Activated naive CD4-positive, alpha-beta T cell treated with anti-CD3 and anti-CD28 coated beads, Interleukin-2, amount 50 U/mL, for 24 hours (primary cell): ENCODE measurements at regions not wholly inside any gene's neighbourhood (a gene's known extent, or its start where the extent isn't known, plus 50 kb on each side); places are given as distances from the start of the nearest gene placed in this dataset.

Experiments
- H3K27ac Mint-ChIP-seq: one replicate; pipeline ENCODE4 v1.8.0; 2021; ENCODE audit warnings: mild to moderate bottlenecking, mixed read lengths
- H3K27me3 Mint-ChIP-seq: one replicate; pipeline ENCODE4 v1.8.0; 2021; ENCODE audit warnings: mixed read lengths
- H3K36me3 Mint-ChIP-seq: one replicate; pipeline ENCODE4 v1.8.0; 2021; ENCODE audit warnings: mixed read lengths
- H3K4me1 Mint-ChIP-seq: one replicate; pipeline ENCODE4 v1.8.0; 2021; ENCODE audit warnings: mixed read lengths
- H3K4me3 Mint-ChIP-seq: one replicate; pipeline ENCODE4 v1.8.0; 2021; ENCODE audit warnings: mild to moderate bottlenecking, mixed read lengths
- H3K9me3 Mint-ChIP-seq: one replicate; pipeline ENCODE4 v1.8.0; 2021; ENCODE audit warnings: mixed read lengths

- Mint-ChIP-seq H3K9me3 (peaks cover 13% of the 10 kb centered on the region), H3K27me3 (peaks cover 1% of the 10 kb centered on the region), H3K4me3 (no peak overlapping the region), H3K27ac (no peak overlapping the region), H3K36me3 (no peaks in the 10 kb centered on the region), H3K4me1 (no peaks in the 10 kb centered on the region)
These were observed 363.6 kb upstream of the GOLIM4 start for GRCh38 chr3:168459226-168459784.

DNA sequence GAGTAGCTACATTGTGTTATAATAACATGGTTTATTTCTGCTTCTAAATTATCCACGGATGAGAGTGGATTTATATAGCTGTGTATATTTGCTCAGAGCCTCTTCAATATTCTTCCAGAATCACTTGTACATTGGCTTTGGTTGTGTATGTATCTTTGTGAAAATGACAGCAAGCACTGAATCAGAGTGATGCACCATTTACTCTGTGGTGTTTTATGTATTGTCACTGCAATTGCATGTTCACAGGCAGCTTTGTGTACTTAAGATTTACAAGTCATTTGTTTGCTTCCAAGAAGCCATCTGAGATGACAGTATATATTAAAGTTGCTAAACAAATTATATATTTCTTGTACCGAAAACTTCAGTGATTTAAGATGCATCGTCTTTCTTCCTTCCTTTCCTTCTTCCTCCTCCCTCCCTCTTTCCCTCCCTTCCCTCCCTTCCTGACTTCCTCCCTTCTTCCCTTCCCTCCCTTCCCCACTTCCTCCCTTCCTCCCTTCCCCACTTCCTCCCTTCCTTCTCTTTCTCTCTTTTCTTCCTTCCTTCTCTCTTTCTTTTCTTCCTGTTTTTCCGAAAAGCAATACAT lies 362.3 kb upstream of the GOLIM4 start:
- Mint-ChIP-seq H3K27me3 (peaks cover 1% of the 10 kb centered on the region), H3K4me3 (no peak overlapping the region), H3K9me3 (peaks cover 13% of the 10 kb centered on the region), H3K27ac (no peak overlapping the region), H3K36me3 (no peaks in the 10 kb centered on the region), H3K4me1 (no peaks in the 10 kb centered on the region)

DNA sequence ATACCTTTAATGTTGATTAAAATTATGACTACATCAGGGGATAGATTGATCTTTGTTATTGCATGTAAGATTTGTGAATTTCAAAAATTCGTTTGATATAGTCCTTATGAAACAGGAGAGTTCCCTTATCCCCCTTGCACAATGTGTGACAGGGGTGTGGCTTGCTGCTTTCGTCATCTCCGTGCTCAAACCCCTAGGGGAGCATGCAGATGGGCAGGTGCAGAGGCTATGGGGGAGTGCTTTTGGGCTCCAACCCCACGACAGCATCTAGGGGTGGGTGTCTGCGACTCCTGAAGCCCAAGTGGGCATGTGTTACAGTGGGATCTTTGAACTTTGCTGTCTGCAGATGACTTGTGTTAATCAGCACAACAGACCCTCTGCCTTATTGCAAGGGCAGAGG lies 360.1 kb upstream of the GOLIM4 start:
- no peaks in the 10 kb centered on the region for H3K9me3 Mint-ChIP-seq
- no peaks in the 10 kb centered on the region for H3K36me3 Mint-ChIP-seq
- H3K27me3 Mint-ChIP-seq, result no peaks in the 10 kb centered on the region
- H3K27ac Mint-ChIP-seq, result no peak overlapping the region
- H3K4me1 Mint-ChIP-seq, result no peaks in the 10 kb centered on the region
- no peak overlapping the region for H3K4me3 Mint-ChIP-seq

GRCh38 chr3:168453623-168454022 lies 357.9 kb upstream of the GOLIM4 start:
- Mint-ChIP-seq H3K36me3 (no peaks in the 10 kb centered on the region), H3K27me3 (no peaks in the 10 kb centered on the region), H3K9me3 (no peaks in the 10 kb centered on the region), H3K27ac (no peak overlapping the region), H3K4me3 (no peak overlapping the region), H3K4me1 (no peaks in the 10 kb centered on the region)

DNA sequence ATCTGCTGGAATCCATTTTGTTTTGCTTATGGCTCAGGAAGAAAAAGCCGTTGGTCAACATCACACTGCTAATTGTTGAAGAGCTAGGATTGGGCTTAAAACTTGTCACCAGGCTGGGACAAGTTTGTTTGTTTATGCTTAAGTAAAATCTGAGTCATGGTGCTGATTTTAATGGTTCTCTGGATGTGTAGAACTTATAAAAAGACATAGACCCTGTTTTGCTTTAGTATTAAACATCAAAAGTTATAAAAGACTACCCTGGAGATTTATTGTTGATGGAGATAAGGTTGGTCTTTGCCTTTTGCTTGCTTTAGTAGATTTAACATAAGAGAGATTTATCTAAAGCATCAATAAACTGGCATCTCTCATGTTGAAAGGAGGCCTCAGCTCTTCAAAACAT lies 348.2 kb upstream of the GOLIM4 start:
- H3K36me3 Mint-ChIP-seq, result no peaks in the 10 kb centered on the region
- no peaks in the 10 kb centered on the region for H3K9me3 Mint-ChIP-seq
- H3K4me1 Mint-ChIP-seq, result no peaks in the 10 kb centered on the region
- no peaks in the 10 kb centered on the region for H3K27me3 Mint-ChIP-seq
- H3K27ac Mint-ChIP-seq, result no peak overlapping the region
- no peak overlapping the region for H3K4me3 Mint-ChIP-seq

DNA sequence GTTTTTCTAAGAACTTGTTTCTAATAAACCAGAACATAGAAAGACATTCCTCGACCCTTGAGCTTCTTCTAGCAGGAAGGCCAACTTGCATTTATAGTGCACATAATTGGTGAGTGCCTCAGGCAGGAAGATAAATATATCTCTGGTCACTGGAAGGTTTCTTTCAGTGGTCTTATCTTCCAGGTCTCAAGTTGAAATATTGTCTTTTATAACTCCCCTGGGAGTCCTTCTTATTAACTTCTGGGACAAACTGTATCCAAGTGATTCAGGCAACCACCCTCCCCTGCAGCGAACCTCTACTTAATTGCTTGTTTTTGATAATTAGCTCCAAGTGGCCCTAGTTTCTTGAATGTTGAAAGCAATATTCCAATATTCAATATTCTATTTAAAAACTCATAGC lies 346.8 kb upstream of the GOLIM4 start:
- Mint-ChIP-seq H3K4me1 (no peaks in the 10 kb centered on the region), H3K36me3 (no peaks in the 10 kb centered on the region), H3K4me3 (no peak overlapping the region), H3K9me3 (no peaks in the 10 kb centered on the region), H3K27ac (no peak overlapping the region), H3K27me3 (no peaks in the 10 kb centered on the region)

DNA sequence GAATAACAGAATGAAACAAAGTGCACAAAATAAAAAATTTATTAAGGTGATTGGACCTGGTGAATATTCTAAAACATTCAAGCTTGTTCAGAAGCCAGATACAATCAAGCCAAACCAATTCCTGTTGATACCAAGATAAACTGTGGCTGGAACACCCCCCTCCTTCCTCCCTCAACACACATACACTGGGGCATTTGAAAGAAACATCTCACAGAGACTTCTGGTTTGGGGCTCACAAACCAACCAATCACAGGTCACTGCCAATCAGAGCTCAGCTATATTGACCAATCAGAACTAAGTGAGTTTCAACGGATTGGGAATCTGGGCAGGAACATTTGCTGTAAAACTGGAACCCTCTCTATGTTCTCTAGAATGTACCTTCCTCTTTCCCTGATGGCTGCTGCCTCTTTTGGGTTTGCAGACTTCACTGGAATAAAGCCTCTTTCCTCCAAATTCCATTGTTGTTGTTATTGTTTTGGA lies 340.6 kb upstream of the GOLIM4 start:
- no peaks in the 10 kb centered on the region for H3K9me3 Mint-ChIP-seq
- no peaks in the 10 kb centered on the region for H3K36me3 Mint-ChIP-seq

GRCh38 chr3:168431491-168431890 lies 335.8 kb upstream of the GOLIM4 start:
- H3K4me3 Mint-ChIP-seq, result no peak overlapping the region
- no peaks in the 10 kb centered on the region for H3K27me3 Mint-ChIP-seq
- no peaks in the 10 kb centered on the region for H3K4me1 Mint-ChIP-seq
- H3K9me3 Mint-ChIP-seq, result no peaks in the 10 kb centered on the region
- no peak overlapping the region for H3K27ac Mint-ChIP-seq
- H3K36me3 Mint-ChIP-seq, result no peaks in the 10 kb centered on the region

More for the DNA sequence above, 340.6 kb upstream of the GOLIM4 start:
- Mint-ChIP-seq H3K27me3 (no peaks in the 10 kb centered on the region), H3K4me1 (no peaks in the 10 kb centered on the region), H3K27ac (no peak overlapping the region), H3K4me3 (no peak overlapping the region)

- H3K9me3 Mint-ChIP-seq, result no peaks in the 10 kb centered on the region
- no peaks in the 10 kb centered on the region for H3K27me3 Mint-ChIP-seq
- no peaks in the 10 kb centered on the region for H3K36me3 Mint-ChIP-seq
- no peak overlapping the region for H3K4me3 Mint-ChIP-seq
- H3K27ac Mint-ChIP-seq, result no peak overlapping the region
- H3K4me1 Mint-ChIP-seq, result no peaks in the 10 kb centered on the region
These were observed 332.2 kb upstream of the GOLIM4 start for GRCh38 chr3:168427835-168428475.

DNA sequence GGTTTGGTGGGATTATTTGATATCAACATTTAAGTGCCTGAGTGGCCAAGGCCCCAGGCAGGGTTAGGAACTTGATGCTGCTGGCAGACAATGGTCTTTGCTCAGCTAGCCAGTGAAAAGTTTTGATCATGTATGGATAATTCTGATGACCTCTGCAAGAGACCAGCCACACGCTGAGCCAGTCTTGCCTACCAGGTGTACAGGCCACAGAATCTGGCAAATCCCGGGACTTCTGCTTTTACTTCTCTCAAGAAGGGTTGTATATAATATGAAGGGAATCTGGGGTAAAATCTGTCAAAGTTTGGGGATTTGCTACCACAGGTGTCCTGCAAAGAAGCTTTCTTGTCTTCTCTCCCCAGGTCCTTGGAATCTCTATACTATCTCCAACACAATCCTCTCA lies 331.4 kb upstream of the GOLIM4 start:
- no peak overlapping the region for H3K27ac Mint-ChIP-seq
- no peaks in the 10 kb centered on the region for H3K9me3 Mint-ChIP-seq
- H3K4me1 Mint-ChIP-seq, result no peaks in the 10 kb centered on the region
- H3K36me3 Mint-ChIP-seq, result no peaks in the 10 kb centered on the region
- no peak overlapping the region for H3K4me3 Mint-ChIP-seq
- no peaks in the 10 kb centered on the region for H3K27me3 Mint-ChIP-seq

- Mint-ChIP-seq H3K4me1 (no peaks in the 10 kb centered on the region), H3K36me3 (no peaks in the 10 kb centered on the region), H3K4me3 (no peak overlapping the region), H3K27ac (no peak overlapping the region), H3K27me3 (no peaks in the 10 kb centered on the region), H3K9me3 (no peaks in the 10 kb centered on the region)
These were observed 330.3 kb upstream of the GOLIM4 start for GRCh38 chr3:168425936-168426595.

- Mint-ChIP-seq H3K36me3 (no peaks in the 10 kb centered on the region), H3K27ac (no peak overlapping the region), H3K9me3 (no peaks in the 10 kb centered on the region), H3K27me3 (no peaks in the 10 kb centered on the region), H3K4me3 (no peak overlapping the region), H3K4me1 (no peaks in the 10 kb centered on the region)
These were observed 328.5 kb upstream of the GOLIM4 start for GRCh38 chr3:168424059-168424734.

GRCh38 chr3:168422843-168423242 lies 327.1 kb upstream of the GOLIM4 start:
- Mint-ChIP-seq H3K4me3 (no peak overlapping the region), H3K27ac (no peak overlapping the region), H3K27me3 (no peaks in the 10 kb centered on the region), H3K9me3 (no peaks in the 10 kb centered on the region), H3K36me3 (no peaks in the 10 kb centered on the region), H3K4me1 (no peaks in the 10 kb centered on the region)

DNA sequence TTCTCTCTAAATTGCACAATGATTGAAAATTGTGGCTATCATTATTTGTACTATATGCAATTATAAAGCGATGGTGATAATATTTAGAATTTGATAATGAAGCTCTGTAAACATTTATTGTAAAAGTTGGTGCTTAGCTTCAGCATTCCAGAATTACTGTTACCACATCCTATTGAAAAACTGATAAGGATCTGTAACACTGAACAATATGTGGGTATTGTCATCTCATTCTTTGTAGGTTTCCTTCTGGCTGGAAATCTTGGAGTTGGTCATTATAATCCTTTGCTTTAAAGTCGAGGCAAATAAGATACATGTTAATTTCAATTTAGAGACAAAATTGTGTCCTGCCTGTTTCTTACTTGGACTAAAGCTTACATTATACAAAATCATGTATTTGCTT lies 323.4 kb upstream of the GOLIM4 start:
- no peaks in the 10 kb centered on the region for H3K27me3 Mint-ChIP-seq
- no peaks in the 10 kb centered on the region for H3K9me3 Mint-ChIP-seq
- no peak overlapping the region for H3K27ac Mint-ChIP-seq
- H3K4me1 Mint-ChIP-seq, result no peaks in the 10 kb centered on the region
- no peak overlapping the region for H3K4me3 Mint-ChIP-seq
- no peaks in the 10 kb centered on the region for H3K36me3 Mint-ChIP-seq

GRCh38 chr3:168417016-168417415 lies 321.3 kb upstream of the GOLIM4 start:
- H3K9me3 Mint-ChIP-seq, result no peaks in the 10 kb centered on the region
- no peaks in the 10 kb centered on the region for H3K27me3 Mint-ChIP-seq
- no peaks in the 10 kb centered on the region for H3K36me3 Mint-ChIP-seq
- no peak overlapping the region for H3K27ac Mint-ChIP-seq
- H3K4me1 Mint-ChIP-seq, result no peaks in the 10 kb centered on the region
- no peak overlapping the region for H3K4me3 Mint-ChIP-seq

GRCh38 chr3:168416446-168416845 lies 320.7 kb upstream of the GOLIM4 start:
- no peak overlapping the region for H3K4me3 Mint-ChIP-seq
- H3K27me3 Mint-ChIP-seq, result no peaks in the 10 kb centered on the region
- H3K27ac Mint-ChIP-seq, result no peak overlapping the region
- H3K9me3 Mint-ChIP-seq, result no peaks in the 10 kb centered on the region
- no peaks in the 10 kb centered on the region for H3K36me3 Mint-ChIP-seq
- H3K4me1 Mint-ChIP-seq, result no peaks in the 10 kb centered on the region
